ENCODE measurements at regions not wholly inside any gene's neighbourhood (a gene's known extent, or its start where the extent isn't known, plus 50 kb on each side); places are given as distances from the start of the nearest gene placed in this dataset.

DNA sequence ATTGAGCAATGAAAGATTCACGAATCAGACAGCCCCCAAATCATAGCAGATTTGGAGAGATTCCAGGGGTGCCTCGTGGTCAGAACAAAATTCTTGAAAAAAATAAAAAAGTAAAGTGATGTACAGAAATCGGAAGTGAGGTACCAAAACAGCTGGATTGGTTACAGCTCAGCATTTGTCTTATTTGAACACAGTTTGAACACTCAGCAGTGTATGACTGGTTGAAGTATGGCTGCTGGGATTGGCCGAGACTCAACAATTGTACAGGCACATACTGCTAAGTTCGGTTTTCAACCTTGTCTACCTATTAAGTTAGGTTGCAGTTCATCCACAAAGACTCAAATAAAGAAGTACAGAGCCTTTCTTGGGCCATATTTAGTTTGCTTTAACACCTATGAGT is 865.4 kb upstream of the TMEM132C start:
- TF ChIP-seq, protein P1, sequence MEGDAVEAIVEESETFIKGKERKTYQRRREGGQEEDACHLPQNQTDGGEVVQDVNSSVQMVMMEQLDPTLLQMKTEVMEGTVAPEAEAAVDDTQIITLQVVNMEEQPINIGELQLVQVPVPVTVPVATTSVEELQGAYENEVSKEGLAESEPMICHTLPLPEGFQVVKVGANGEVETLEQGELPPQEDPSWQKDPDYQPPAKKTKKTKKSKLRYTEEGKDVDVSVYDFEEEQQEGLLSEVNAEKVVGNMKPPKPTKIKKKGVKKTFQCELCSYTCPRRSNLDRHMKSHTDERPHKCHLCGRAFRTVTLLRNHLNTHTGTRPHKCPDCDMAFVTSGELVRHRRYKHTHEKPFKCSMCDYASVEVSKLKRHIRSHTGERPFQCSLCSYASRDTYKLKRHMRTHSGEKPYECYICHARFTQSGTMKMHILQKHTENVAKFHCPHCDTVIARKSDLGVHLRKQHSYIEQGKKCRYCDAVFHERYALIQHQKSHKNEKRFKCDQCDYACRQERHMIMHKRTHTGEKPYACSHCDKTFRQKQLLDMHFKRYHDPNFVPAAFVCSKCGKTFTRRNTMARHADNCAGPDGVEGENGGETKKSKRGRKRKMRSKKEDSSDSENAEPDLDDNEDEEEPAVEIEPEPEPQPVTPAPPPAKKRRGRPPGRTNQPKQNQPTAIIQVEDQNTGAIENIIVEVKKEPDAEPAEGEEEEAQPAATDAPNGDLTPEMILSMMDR (IDR thresholded peaks at IDR 0.05), result no peak
- no peak for TF ChIP-seq POLR2A (IDR thresholded peaks at IDR 0.05)

All from heart left ventricle (tissue), 13 donors.